HG02885 (cell line): ENCODE measurements at regions not wholly inside any gene's neighbourhood (a gene's known extent, or its start where the extent isn't known, plus 50 kb on each side); places are given as distances from the start of the nearest gene placed in this dataset.
A peak's percentile ranks its signal among the peaks of the same experiment; 100 is the strongest.
"Not testable (repeated sequence)": the region's sequence is repeated elsewhere in the genome, so short reads cannot be mapped to it uniquely, and the experiment has no call there.

Experiments used
- ATAC-seq: cut with Tn5 transposase; IDR thresholded peaks from one replicate; pipeline ENCODE4 v1.9.1; 2021; ENCODE audit warnings: mild to moderate bottlenecking; ENCODE audit not compliant: unreplicated experiment, poor library complexity

GRCh38 chr18:38572554-38573111 lies 1007.0 kb upstream of the CELF4 start:
- no peak for ATAC-seq

- no peak for ATAC-seq
Measured at GRCh38 chr18:38571651-38572050, 1006.1 kb upstream of the CELF4 start.

- no peak for ATAC-seq
Measured at GRCh38 chr18:38565513-38565912, 999.9 kb upstream of the CELF4 start.

- no peak for ATAC-seq
Measured at GRCh38 chr18:38563396-38563980, 997.9 kb upstream of the CELF4 start.

GRCh38 chr18:38557006-38557405 lies 991.4 kb upstream of the CELF4 start:
- ATAC-seq, result no peak

GRCh38 chr18:38552732-38553321 lies 987.2 kb upstream of the CELF4 start:
- ATAC-seq, result no peak

- ATAC-seq, result no peak
Measured at GRCh38 chr18:38551881-38552280, 986.3 kb upstream of the CELF4 start.

GRCh38 chr18:38545071-38545470 lies 979.5 kb upstream of the CELF4 start:
- no peak for ATAC-seq

GRCh38 chr18:38539856-38540255 lies 974.3 kb upstream of the CELF4 start:
- no peak for ATAC-seq

- no peak for ATAC-seq
Measured at GRCh38 chr18:38539371-38539770, 973.8 kb upstream of the CELF4 start.

GRCh38 chr18:38534073-38534472 lies 968.5 kb upstream of the CELF4 start:
- no peak for ATAC-seq

GRCh38 chr18:38526922-38527321 lies 961.3 kb upstream of the CELF4 start:
- ATAC-seq, result peak; percentile 40

- ATAC-seq, result no peak
Measured at GRCh38 chr18:38525039-38525438, 959.4 kb upstream of the CELF4 start.

GRCh38 chr18:38520786-38521185 lies 955.2 kb upstream of the CELF4 start:
- no peak for ATAC-seq

- ATAC-seq, result no peak
Measured at GRCh38 chr18:38502539-38502938, 936.9 kb upstream of the CELF4 start.

- no peak for ATAC-seq
Measured at GRCh38 chr18:38497266-38497665, 931.7 kb upstream of the CELF4 start.

- no peak for ATAC-seq
Measured at GRCh38 chr18:38496222-38496793, 930.7 kb upstream of the CELF4 start.

GRCh38 chr18:38494065-38494464 lies 928.5 kb upstream of the CELF4 start:
- ATAC-seq, result peak; percentile 73

GRCh38 chr18:38491195-38491594 lies 925.6 kb upstream of the CELF4 start:
- no peak for ATAC-seq

- not testable (repeated sequence) for ATAC-seq
Measured at GRCh38 chr18:38489721-38490120, 924.1 kb upstream of the CELF4 start.

- ATAC-seq, result no peak
Measured at GRCh38 chr18:38487521-38487920, 921.9 kb upstream of the CELF4 start.

GRCh38 chr18:38483326-38483725 lies 917.7 kb upstream of the CELF4 start:
- ATAC-seq, result no peak
